D341Med (cell line): ENCODE measurements at regions not wholly inside any gene's neighbourhood (a gene's known extent, or its start where the extent isn't known, plus 50 kb on each side); places are given as distances from the start of the nearest gene placed in this dataset.
"Not testable (repeated sequence)": the region's sequence is repeated elsewhere in the genome, so short reads cannot be mapped to it uniquely, and the experiment has no call there.

Experiments used
- DNase-seq: peaks from one replicate; pipeline ENCODE4 v3.0.0; 2012; ENCODE audit warnings: low spot score

GRCh38 chr4:135032670-135033069, 831.1 kb upstream of the PABPC4L start:
- DNase-seq = peak; percentile 18

GRCh38 chr4:135015771-135016170, 814.2 kb upstream of the PABPC4L start:
- no peak for DNase-seq

DNA sequence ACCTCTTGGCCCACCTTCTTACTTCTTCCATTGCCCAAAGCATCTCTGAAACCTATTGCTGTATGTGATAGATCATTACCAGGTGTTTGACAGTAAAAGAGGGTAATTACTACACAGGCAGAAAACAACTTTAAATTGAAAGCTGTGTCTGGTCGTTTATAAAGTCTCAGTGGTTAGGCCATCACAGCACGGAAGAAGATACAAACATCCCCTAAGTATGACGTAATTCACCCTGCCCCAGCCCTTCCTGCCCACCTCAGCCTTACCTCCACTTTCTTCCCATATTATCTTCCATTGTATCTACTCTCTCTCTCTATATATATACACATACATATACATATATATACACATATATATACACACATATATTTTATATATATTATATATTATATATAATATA, 805.8 kb upstream of the PABPC4L start:
- no peak for DNase-seq

- DNase-seq = no peak
Measured at GRCh38 chr4:134999169-134999568, 797.6 kb upstream of the PABPC4L start.

GRCh38 chr4:134961963-134962362, 760.4 kb upstream of the PABPC4L start:
- no peak for DNase-seq

- no peak for DNase-seq
Measured at GRCh38 chr4:134958862-134959261, 757.3 kb upstream of the PABPC4L start.

DNA sequence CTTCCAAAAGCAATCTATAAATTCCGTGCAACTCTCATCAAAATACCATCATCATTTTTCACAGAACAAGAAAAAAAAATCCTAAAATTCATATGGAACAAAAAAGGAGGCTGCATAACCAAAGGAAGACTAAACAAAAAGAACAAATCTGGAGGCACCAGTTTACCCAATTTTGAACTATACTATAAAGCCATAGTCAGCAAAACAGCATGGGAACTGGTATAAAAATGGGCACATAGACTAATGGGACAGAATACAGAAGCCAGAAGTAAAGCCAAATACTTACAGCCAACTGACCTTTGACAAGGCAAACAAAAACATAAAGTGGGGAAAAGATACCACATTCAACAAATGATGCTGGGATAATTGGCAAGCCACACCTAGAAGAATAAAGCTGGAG, 753.5 kb upstream of the PABPC4L start:
- no peak for DNase-seq

GRCh38 chr4:134952775-134953174, 751.2 kb upstream of the PABPC4L start:
- no peak for DNase-seq

DNA sequence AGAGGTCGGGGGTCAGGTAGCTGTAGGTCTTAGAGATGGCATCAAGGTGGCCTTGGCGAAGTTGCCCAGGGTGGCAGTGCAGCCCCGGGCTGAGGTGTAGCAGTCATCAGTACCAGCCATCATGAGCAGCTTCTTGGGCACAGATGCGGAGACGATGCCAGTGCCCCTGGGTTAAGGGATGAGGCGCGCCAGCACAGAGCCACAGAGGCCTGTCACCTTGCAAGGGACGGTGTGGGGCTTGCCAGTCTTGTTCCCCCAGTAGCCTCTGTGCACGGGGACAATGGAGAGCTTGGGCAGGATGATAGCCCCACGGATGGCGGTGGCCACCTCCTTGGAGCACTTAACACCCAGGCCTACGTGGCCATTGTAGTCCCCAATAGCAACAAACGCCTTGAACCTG, 750.7 kb upstream of the PABPC4L start:
- DNase-seq = no peak

- no peak for DNase-seq
Measured at GRCh38 chr4:134948110-134948642, 746.6 kb upstream of the PABPC4L start.

DNA sequence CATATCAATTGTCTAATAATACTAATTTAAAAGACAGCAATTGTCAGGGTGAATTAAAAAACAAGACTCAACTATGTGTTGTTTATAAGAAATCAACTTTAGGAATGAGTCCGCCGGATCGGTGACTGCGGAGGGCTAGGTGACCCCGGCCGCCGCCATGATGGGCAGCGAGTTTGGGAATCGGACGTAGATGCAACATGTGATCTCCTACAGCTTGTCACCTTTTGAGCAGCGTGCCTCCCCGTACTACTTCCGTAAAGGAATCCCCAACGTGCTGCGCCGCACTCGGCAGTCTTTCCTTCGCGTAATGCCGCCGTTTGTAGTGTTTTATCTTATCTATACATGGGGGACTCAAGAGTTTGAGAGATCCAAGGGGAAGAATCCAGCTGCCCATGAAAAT, 742.5 kb upstream of the PABPC4L start:
- DNase-seq = no peak

- no peak for DNase-seq
Measured at GRCh38 chr4:134936014-134936413, 734.4 kb upstream of the PABPC4L start.

DNA sequence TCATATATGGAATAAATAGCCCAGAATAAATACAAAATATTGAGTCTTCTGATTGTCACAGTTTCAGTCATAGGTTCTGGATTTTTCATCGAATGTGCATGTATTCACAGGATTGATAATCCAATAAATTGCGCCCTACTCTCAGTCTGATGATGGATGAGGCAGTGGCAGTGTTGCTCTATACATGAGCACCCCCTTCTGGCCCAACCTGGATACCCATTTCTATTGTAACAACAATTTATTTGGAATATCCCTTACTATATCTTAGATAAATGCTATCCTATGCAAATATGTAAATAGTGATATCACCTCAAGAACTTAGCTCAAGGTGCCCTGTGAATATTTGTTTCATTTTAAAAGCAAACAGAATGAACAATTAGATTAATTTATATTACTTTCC, 733.7 kb upstream of the PABPC4L start:
- DNase-seq = peak; percentile 43

DNA sequence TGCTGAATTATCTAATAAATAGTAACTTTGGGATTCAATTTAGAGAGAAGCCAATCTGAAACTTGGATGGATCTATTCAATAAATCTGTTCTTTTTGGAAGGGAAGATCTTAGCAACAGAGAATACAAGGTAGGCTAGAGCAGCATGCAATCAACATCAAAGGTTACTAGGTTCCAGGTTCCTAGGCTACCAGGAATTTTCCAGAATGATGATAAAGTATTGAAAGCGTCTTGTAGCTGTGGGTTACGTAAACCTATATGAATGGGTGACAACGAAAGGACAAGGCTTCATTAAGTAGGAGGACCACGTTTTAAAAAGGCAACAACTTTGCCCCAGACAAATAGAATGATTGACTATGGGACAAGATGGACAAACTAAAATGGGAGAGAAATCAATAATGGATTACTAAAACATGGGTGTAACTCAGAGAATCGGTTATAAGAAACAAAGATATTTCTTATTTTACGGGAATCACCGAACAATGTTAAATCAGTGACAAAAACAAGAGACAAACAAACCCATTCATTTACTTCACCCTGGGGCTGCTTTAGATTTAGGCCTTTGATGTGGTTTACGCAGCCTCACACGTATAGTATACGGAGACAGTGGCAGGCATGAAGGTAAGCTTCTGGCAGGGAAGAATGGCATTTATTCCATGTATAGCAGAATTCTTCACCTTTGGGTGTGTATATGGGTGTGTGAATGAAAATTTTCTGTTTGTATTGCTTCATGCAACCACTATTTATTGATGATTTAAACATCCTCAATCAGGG, 732.6 kb upstream of the PABPC4L start:
- no peak for DNase-seq

GRCh38 chr4:134915355-134915754, 713.8 kb upstream of the PABPC4L start:
- DNase-seq = no peak

DNA sequence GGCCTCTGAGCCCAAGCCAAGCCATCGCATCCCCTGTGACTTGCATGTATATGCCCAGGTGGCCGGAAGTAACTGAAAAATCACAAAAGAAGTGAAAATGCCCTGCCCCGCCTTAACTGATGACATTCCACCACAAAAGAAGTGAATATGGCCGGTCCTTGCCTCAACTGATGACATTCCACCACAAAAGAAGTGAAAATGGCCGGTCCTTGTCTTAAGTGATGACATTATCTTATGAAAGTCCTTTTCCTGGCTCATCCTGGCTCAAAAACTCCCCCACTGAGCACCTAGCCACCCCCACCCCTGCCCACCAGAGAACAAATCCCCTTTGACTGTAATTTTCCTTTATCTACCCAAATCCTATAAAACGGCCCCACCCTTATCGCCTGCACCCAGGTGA, 712.7 kb upstream of the PABPC4L start:
- not testable (repeated sequence) for DNase-seq

DNA sequence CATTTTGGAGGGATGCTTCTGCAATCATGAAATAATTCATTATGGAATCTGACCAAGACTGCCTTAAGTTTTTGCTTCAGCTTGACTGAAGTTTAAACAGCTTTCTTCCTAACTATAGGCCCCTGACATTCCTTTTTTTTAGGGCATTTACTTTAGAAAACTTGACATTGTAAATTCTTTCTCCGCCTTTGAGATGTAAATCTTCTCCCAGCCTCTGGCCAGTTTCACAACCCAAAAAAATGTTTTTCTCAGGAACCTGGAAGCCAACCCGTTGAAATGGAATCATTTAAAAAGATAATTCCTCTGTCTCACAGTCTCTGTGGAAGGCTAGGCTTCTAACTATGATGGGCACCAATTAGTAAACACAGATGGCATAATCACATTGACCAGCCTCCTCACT, 710.4 kb upstream of the PABPC4L start:
- no peak for DNase-seq

- DNase-seq = peak; percentile 36
Measured at GRCh38 chr4:134906404-134907023, 704.9 kb upstream of the PABPC4L start.

- no peak for DNase-seq
Measured at GRCh38 chr4:134905061-134905460, 703.5 kb upstream of the PABPC4L start.

DNA sequence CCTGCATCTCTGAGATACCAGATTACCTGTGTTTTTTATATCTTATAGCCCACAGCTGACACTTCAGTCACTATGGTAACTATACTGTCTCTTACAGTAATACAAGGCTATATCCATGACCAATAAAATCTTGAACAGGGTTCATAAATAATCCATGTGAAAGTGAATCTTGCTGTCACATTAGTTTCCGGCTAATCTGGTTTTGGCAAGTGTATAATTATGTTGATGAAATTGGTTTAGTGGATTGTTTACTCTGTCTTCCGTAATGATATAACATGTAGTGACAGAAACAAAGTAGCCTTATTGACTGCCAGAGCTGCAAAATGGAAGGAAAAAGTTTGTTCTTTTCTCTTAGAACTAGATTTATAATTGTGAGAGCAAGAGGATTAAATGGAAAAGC, 686.6 kb upstream of the PABPC4L start:
- DNase-seq = no peak

DNA sequence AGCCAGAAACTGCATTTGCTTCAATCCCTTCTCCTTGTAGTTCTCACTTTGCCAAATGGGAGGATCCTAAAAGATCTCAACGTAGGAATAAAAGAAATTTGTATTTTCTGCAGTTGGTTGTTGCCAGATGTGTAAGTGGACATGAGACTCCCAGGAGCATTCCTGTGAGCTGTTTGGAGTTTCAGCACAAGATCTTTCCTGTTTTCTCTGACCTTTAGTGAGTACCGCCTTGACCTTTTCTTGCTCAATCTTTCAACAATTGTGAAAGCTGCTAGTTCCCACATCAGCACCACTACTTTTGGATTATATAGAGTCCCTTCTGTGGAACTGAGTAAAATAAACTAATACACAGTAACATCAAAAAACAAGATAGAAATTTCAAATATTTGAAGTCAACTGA, 683.8 kb upstream of the PABPC4L start:
- DNase-seq = no peak

DNA sequence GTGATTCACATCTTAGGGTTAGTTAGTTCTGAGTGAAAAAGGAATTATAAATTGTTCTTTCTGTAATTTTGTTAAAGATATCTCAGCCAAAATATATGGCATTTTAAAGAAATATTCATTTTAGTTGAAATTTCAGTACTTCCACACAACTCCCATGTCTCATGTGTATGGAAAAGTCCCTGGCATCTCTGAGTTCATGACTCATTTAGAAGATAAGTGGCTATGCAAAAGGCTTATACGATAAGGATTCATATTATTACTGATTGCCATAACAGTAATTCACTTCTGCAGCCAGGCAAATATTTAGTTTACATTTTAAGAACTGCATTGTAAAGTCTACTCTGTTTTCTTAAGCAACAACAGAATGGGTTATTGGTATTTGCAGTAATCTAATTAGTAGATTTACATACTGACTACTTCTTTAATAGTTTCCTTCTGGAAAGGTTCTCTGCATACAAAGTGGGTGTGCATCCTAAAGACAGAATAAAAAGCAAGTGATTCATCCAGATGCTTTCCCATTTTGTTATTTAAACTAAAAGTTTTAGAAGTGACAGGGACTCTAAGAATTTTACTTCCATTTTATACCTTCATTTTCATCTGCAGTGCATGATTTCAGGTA, 682.4 kb upstream of the PABPC4L start:
- DNase-seq = no peak

DNA sequence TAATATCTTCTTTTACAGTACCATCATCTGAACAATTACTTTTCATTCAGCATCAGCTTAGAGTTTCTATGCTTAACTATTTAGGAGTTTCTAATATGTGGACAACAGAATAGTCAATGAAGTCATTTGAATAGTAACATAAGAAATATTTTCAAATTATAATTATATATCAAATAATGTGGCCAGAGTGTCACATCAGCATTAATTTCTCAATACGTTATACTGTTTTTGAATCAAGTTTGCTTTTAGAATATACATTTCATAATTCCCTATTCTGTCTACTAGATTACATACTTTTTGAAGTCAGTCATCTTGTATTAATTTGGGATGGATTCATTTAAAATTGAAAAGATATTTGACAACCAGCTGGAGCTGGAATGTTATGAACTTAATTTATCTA, 677.4 kb upstream of the PABPC4L start:
- no peak for DNase-seq
